DMS 273 treated with DMSO at 0.1 percent for 48 hours (cell line): ENCODE measurements at regions not wholly inside any gene's neighbourhood (a gene's known extent, or its start where the extent isn't known, plus 50 kb on each side); places are given as distances from the start of the nearest gene placed in this dataset.

ENCODE experiments used
- DNase-seq: peaks from one replicate; lab custom pipeline; 2025; lab: John Stamatoyannopoulos, UW

GRCh38 chr17:33640629-33641028 is 347.5 kb upstream of the ASIC2 start:
- DNase-seq = no peak

GRCh38 chr17:33642002-33642401 is 348.9 kb upstream of the ASIC2 start:
- no peak for DNase-seq

GRCh38 chr17:33647956-33648355 is 354.9 kb upstream of the ASIC2 start:
- no peak for DNase-seq

- DNase-seq = no peak
Measured at GRCh38 chr17:33650304-33650703, 357.2 kb upstream of the ASIC2 start.

- no peak for DNase-seq
Measured at GRCh38 chr17:33651686-33652085, 358.6 kb upstream of the ASIC2 start.

- DNase-seq = no peak
Measured at GRCh38 chr17:33652731-33653398, 359.8 kb upstream of the ASIC2 start.

- no peak for DNase-seq
Measured at GRCh38 chr17:33653399-33653788, 360.3 kb upstream of the ASIC2 start.

GRCh38 chr17:33657181-33657580 is 364.1 kb upstream of the ASIC2 start:
- DNase-seq = no peak

GRCh38 chr17:33661975-33662374 is 368.9 kb upstream of the ASIC2 start:
- no peak for DNase-seq

GRCh38 chr17:33664116-33664840 is 371.2 kb upstream of the ASIC2 start:
- DNase-seq = no peak

- DNase-seq = no peak
Measured at GRCh38 chr17:33667052-33667509, 374.0 kb upstream of the ASIC2 start.

- DNase-seq = no peak
Measured at GRCh38 chr17:33667671-33668070, 374.6 kb upstream of the ASIC2 start.

GRCh38 chr17:33668516-33668915 is 375.4 kb upstream of the ASIC2 start:
- no peak for DNase-seq

GRCh38 chr17:33671491-33671890 is 378.4 kb upstream of the ASIC2 start:
- DNase-seq = no peak

- no peak for DNase-seq
Measured at GRCh38 chr17:33674685-33675084, 381.6 kb upstream of the ASIC2 start.

GRCh38 chr17:33676444-33676843 is 383.3 kb upstream of the ASIC2 start:
- no peak for DNase-seq

GRCh38 chr17:33679595-33679994 is 386.5 kb upstream of the ASIC2 start:
- no peak for DNase-seq

GRCh38 chr17:33680472-33680871 is 387.4 kb upstream of the ASIC2 start:
- DNase-seq = no peak

- DNase-seq = no peak
Measured at GRCh38 chr17:33682599-33682998, 389.5 kb upstream of the ASIC2 start.

GRCh38 chr17:33684735-33685134 is 391.6 kb upstream of the ASIC2 start:
- no peak for DNase-seq

- DNase-seq = no peak
Measured at GRCh38 chr17:33686171-33686570, 393.1 kb upstream of the ASIC2 start.

GRCh38 chr17:33687831-33688230 is 394.7 kb upstream of the ASIC2 start:
- no peak for DNase-seq

GRCh38 chr17:33688771-33689170 is 395.7 kb upstream of the ASIC2 start:
- no peak for DNase-seq

- no peak for DNase-seq
Measured at GRCh38 chr17:33689725-33690124, 396.6 kb upstream of the ASIC2 start.
